HepG2 (cell line): ENCODE measurements at regions not wholly inside any gene's neighbourhood (a gene's known extent, or its start where the extent isn't known, plus 50 kb on each side); places are given as distances from the start of the nearest gene placed in this dataset.

ENCODE experiments used
- BRCA1 ChIP-seq: sonication (generic); formaldehyde crosslinking; IDR thresholded peaks from 2 replicates; pipeline ENCODE4 v1.4.0; 2020; ENCODE audit warnings: missing genetic modification reagents
- CC2D1A ChIP-seq: sonication (generic); formaldehyde crosslinking; IDR thresholded peaks from 2 replicates; pipeline ENCODE4 v1.8.1; 2023; ENCODE audit warnings: mild to moderate bottlenecking, missing genetic modification reagents
- SP1 ChIP-seq, 2 experiments: fragments of 450-650 bp in 1 of 2; sonication (generic) in 1 of 2; formaldehyde crosslinking in 1 of 2; IDR thresholded peaks; 2 replicates each; pipeline versions ENCODE4 v1.4.0 to v1.6.1; 2016 to 2020; ENCODE audit warnings: missing genetic modification reagents in 1 of 2
- SUZ12 ChIP-seq: fragments of 150-350 bp; IDR thresholded peaks from 2 replicates; pipeline ENCODE4 v1.6.1; 2014; ENCODE audit warnings: low read depth, low read length
- ZKSCAN1 ChIP-seq: fragments of 150-350 bp; IDR thresholded peaks from 2 replicates; pipeline ENCODE4 v1.6.1; 2014; ENCODE audit warnings: low read length
- ZNF12 ChIP-seq: sonication (generic); formaldehyde crosslinking; IDR thresholded peaks from 2 replicates; pipeline ENCODE4 v1.5.0; 2020; ENCODE audit warnings: missing genetic modification reagents
- ZNF660 ChIP-seq: sonication (generic); formaldehyde crosslinking; IDR thresholded peaks from 2 replicates; pipeline ENCODE4 v1.5.1; 2020; ENCODE audit warnings: mild to moderate bottlenecking, low read depth, missing genetic modification reagents, borderline replicate concordance
- ZNF740 ChIP-seq: sonication (generic); formaldehyde crosslinking; IDR thresholded peaks from 2 replicates; pipeline ENCODE4 v1.4.0; 2020; ENCODE audit warnings: missing genetic modification reagents

- no peak for TF ChIP-seq ZNF740
- TF ChIP-seq ZNF660 (CRISPR knock-in tag) = no peak
- no peak for TF ChIP-seq CC2D1A (CRISPR knock-in tag)
- no peak for TF ChIP-seq ZNF12 (CRISPR knock-in tag)
- TF ChIP-seq SUZ12 = no peak
- no peak for TF ChIP-seq ZKSCAN1
- no peak for TF ChIP-seq BRCA1 (CRISPR knock-in tag)
- TF ChIP-seq SP1 (IDR thresholded peaks at IDR 0.05) = no peak
- TF ChIP-seq SP1 (CRISPR knock-in tag; IDR thresholded peaks at IDR 0.05) = no peak
Observed at GRCh38 chr9:134216961-134217360, 52.6 kb upstream of the RNU6ATAC start.
